Adipocyte (in vitro differentiated cells): ENCODE measurements at regions not wholly inside any gene's neighbourhood (a gene's known extent, or its start where the extent isn't known, plus 50 kb on each side); places are given as distances from the start of the nearest gene placed in this dataset.

Source experiments
- DNase-seq: peaks from one replicate; pipeline ENCODE4 v3.0.0-alpha.2; 2015; ENCODE audit warnings: low read depth
- H3K27me3 ChIP-seq: replicated peaks from 2 replicates; pipeline ENCODE4 v1.7.0; 2013; ENCODE audit warnings: mild to moderate bottlenecking, low read length, moderate library complexity; ENCODE audit not compliant: control insufficient read depth, insufficient read depth
- H3K36me3 ChIP-seq: 2 replicates; pipeline ENCODE4 v1.7.0; 2013; ENCODE audit warnings: low read length, mild to moderate bottlenecking, moderate library complexity; ENCODE audit not compliant: control insufficient read depth, insufficient read depth, severe bottlenecking
- H3K4me1 ChIP-seq: 2 replicates; pipeline ENCODE4 v1.7.0; 2013; ENCODE audit warnings: mild to moderate bottlenecking, low read length, moderate library complexity; ENCODE audit not compliant: control insufficient read depth, insufficient read depth
- H3K4me3 ChIP-seq: 2 replicates; pipeline ENCODE4 v1.7.0; 2013; ENCODE audit warnings: mild to moderate bottlenecking, low read length, moderate library complexity
- H3K9ac ChIP-seq: 2 replicates; pipeline ENCODE4 v1.7.0; 2013; ENCODE audit warnings: mild to moderate bottlenecking, low read length, moderate library complexity
- H3K9me3 ChIP-seq: 2 replicates; pipeline ENCODE4 v1.7.0; 2013; ENCODE audit warnings: mild to moderate bottlenecking, low read length, moderate library complexity; ENCODE audit not compliant: control insufficient read depth

- no peak overlapping the region for H3K4me3 ChIP-seq
- DNase-seq, result no peak
- no peaks in the 10 kb centered on the region for H3K9me3 ChIP-seq
- no peaks in the 10 kb centered on the region for H3K4me1 ChIP-seq
- H3K27me3 ChIP-seq, result no peaks in the 10 kb centered on the region
- H3K36me3 ChIP-seq, result no peaks in the 10 kb centered on the region
- H3K9ac ChIP-seq, result no peak overlapping the region
These were observed 678.8 kb upstream of the NR3C2 start for GRCh38 chr4:149121023-149121404.

DNA sequence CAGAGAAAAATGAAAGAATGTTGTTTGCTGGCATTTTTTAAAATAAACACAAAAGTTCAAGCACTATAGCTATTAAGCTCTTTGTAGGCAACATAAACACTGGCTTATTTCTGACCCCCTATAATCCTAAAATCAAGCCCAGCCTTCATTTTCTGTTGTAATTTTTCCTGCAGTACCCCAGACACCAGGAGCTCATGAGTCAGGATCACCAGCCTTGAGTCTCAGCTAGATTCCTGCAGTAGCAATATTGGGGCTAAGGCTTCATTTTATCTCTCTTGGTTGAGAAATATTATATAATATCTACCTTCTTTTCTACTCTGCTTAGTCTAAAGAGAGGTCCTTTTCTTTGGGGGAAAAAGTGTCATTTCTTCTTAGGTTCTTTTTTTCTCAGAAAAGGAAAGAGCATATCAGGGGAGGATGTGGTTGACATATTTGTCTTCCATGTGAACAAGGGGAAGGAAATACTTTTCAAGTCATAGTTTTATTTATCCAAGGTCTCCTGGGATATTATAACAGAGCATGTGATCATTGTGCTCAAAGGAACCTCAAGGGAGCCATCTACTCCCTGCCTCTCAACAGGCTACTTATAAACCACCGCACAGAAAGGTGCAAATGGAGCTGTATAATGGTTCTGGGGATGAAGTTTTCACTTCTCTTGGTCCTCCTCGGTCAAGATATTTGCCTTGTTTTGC lies 678.3 kb upstream of the NR3C2 start:
- no peak overlapping the region for H3K9ac ChIP-seq
- H3K36me3 ChIP-seq, result no peaks in the 10 kb centered on the region
- DNase-seq, result peak; percentile 39
- H3K27me3 ChIP-seq, result no peaks in the 10 kb centered on the region
- H3K4me1 ChIP-seq, result no peaks in the 10 kb centered on the region
- no peaks in the 10 kb centered on the region for H3K9me3 ChIP-seq
- no peak overlapping the region for H3K4me3 ChIP-seq

DNA sequence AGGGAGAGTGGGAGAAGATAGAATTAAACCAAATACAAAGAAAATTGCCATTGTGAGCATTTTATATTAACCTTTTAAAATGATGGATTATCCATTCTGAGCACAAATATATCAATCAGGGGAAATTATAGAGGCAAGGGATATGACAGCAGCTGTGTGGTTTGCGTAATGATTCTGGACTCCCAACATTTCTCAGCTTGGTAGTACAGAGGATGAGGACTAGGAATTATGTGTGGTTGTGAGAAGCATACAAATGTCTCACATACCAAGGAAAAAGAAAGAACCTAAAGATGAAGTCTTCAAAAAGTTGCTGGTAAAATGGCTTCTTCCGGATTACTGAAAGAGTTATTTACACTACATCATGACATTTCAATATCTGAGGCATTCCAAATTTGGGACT lies 674.6 kb upstream of the NR3C2 start:
- H3K9me3 ChIP-seq, result no peaks in the 10 kb centered on the region
- H3K4me3 ChIP-seq, result no peak overlapping the region
- no peak for DNase-seq
- H3K27me3 ChIP-seq, result no peaks in the 10 kb centered on the region
- no peaks in the 10 kb centered on the region for H3K36me3 ChIP-seq
- H3K4me1 ChIP-seq, result peaks cover 11% of the 10 kb centered on the region
- H3K9ac ChIP-seq, result no peak overlapping the region

DNA sequence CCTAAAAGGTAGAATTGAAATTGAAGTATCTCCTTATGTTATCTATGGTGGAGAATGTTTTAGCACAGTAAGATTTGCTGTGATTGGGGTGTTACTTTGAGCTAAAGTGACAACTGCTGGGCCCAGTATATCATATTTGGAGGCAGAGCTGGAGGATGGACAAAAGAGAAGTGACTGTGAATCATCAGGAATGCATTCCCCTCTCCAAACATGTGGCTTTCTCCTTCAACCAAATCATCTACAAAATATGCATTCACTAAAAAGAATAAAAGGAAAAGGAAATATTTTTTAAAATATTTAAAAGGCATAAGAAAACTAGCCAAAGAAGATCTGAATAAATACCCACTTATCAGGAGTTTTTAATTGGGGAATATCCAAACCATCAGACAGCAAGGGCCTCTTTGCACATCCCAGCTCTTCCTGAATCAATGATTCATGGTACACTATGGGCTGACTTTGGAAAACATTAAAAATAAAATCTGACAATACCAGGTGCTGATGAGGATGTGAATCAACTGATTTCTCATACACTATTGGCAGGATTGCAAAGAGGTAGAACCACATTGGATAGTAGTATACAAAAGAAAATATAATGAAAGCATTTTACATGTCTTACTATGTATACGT lies 671.7 kb upstream of the NR3C2 start:
- Histone ChIP-seq H3K4me1 (peaks cover 11% of the 10 kb centered on the region), H3K9me3 (no peaks in the 10 kb centered on the region), H3K27me3 (no peaks in the 10 kb centered on the region), H3K36me3 (no peaks in the 10 kb centered on the region), H3K9ac (no peak overlapping the region), H3K4me3 (no peak overlapping the region)
- DNase-seq, result peak; percentile 77

DNA sequence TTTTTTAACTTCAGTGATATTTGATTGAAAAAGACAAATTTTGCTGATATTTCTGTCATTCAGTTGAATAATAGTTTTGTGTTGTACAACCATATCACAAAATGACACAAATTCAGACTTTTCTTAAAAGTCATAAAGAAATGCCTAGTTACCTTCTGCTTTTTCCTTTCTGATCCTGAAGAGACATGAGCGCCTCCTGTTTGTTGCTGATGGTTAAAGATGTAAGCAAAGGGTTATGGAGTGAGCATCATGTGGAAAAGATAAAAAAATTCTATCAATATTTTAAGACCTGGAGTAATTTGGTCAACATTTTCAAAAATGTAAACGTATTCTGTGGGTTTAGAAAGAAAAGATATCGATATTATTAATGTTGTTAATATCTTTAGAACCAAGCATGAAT lies 669.9 kb upstream of the NR3C2 start:
- H3K27me3 ChIP-seq, result no peaks in the 10 kb centered on the region
- no peak overlapping the region for H3K4me3 ChIP-seq
- H3K9ac ChIP-seq, result no peak overlapping the region
- no peak for DNase-seq
- H3K4me1 ChIP-seq, result peaks cover 11% of the 10 kb centered on the region
- no peaks in the 10 kb centered on the region for H3K9me3 ChIP-seq
- H3K36me3 ChIP-seq, result no peaks in the 10 kb centered on the region

GRCh38 chr4:149110481-149110880 lies 668.3 kb upstream of the NR3C2 start:
- Histone ChIP-seq H3K27me3 (no peaks in the 10 kb centered on the region), H3K9ac (no peak overlapping the region)
- DNase-seq, result no peak

DNA sequence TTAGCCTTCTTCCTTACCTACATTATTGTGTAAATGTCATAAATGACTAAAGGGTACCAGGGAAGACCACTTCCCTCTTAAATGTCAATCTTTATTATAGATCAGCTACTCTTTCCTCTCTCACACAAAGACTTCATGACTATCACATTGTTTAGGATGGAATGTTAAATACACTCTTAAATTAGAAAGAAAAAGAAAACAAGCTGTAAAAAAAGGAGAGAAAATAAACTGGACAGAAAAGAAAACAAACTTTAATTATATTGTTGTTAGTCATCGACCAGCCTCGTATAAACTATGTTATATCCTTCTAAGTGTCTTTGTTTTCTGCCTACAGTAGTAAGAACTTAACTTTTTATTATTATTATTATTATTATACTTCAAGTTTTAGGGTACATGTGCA lies 666.4 kb upstream of the NR3C2 start:
- H3K9ac ChIP-seq, result no peak overlapping the region
- no peak overlapping the region for H3K4me3 ChIP-seq
- H3K9me3 ChIP-seq, result no peaks in the 10 kb centered on the region
- no peaks in the 10 kb centered on the region for H3K36me3 ChIP-seq
- peaks cover 6% of the 10 kb centered on the region for H3K4me1 ChIP-seq
- peak; percentile 58 for DNase-seq
- H3K27me3 ChIP-seq, result no peaks in the 10 kb centered on the region

More at GRCh38 chr4:149110481-149110880, 668.3 kb upstream of the NR3C2 start:
- Histone ChIP-seq H3K4me3 (no peak overlapping the region), H3K4me1 (peaks cover 11% of the 10 kb centered on the region), H3K9me3 (no peaks in the 10 kb centered on the region), H3K36me3 (no peaks in the 10 kb centered on the region)

DNA sequence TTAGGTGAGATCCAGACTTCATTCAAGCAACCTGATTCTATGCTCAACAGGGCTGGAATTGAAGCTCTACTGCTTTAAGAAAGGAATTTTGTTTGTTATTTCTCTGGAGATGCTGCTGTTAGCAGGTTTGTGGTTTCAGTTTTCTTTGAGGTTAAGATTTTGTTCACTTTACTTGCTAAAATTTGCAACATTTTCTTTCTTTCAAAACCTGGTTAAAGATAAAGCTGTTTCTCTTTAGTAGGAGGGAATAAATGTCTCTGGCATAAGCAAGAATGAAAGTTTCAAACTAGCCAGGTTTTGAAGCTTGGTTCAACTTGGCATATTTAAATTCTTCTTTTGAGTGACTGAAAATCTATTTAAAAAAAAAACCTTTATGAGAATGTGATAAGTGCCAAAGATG lies 660.6 kb upstream of the NR3C2 start:
- no peaks in the 10 kb centered on the region for H3K36me3 ChIP-seq
- DNase-seq, result no peak
- H3K9me3 ChIP-seq, result peaks cover 8% of the 10 kb centered on the region
- H3K4me3 ChIP-seq, result no peak overlapping the region
- no peaks in the 10 kb centered on the region for H3K4me1 ChIP-seq
- H3K9ac ChIP-seq, result no peak overlapping the region
- no peaks in the 10 kb centered on the region for H3K27me3 ChIP-seq

- H3K4me3 ChIP-seq, result no peak overlapping the region
- no peak for DNase-seq
- no peaks in the 10 kb centered on the region for H3K36me3 ChIP-seq
- H3K9me3 ChIP-seq, result peaks cover 15% of the 10 kb centered on the region
- H3K9ac ChIP-seq, result no peak overlapping the region
- H3K27me3 ChIP-seq, result no peaks in the 10 kb centered on the region
- H3K4me1 ChIP-seq, result no peaks in the 10 kb centered on the region
These were observed 659.4 kb upstream of the NR3C2 start for GRCh38 chr4:149101649-149102048.

GRCh38 chr4:149095811-149096210 lies 653.6 kb upstream of the NR3C2 start:
- Histone ChIP-seq H3K36me3 (no peaks in the 10 kb centered on the region), H3K9ac (no peak overlapping the region), H3K4me1 (no peaks in the 10 kb centered on the region), H3K4me3 (no peak overlapping the region), H3K27me3 (no peaks in the 10 kb centered on the region), H3K9me3 (peaks cover 18% of the 10 kb centered on the region)
- no peak for DNase-seq

GRCh38 chr4:149095001-149095400 lies 652.8 kb upstream of the NR3C2 start:
- Histone ChIP-seq H3K4me3 (no peak overlapping the region), H3K4me1 (no peaks in the 10 kb centered on the region), H3K9me3 (peaks cover 18% of the 10 kb centered on the region), H3K27me3 (no peaks in the 10 kb centered on the region), H3K9ac (no peak overlapping the region), H3K36me3 (no peaks in the 10 kb centered on the region)
- DNase-seq, result no peak

- Histone ChIP-seq H3K9me3 (peaks cover 6% of the 10 kb centered on the region), H3K36me3 (no peaks in the 10 kb centered on the region), H3K4me1 (peaks cover 6% of the 10 kb centered on the region), H3K27me3 (no peaks in the 10 kb centered on the region), H3K4me3 (no peak overlapping the region), H3K9ac (no peak overlapping the region)
- no peak for DNase-seq
These were observed 641.9 kb upstream of the NR3C2 start for GRCh38 chr4:149084144-149084543.
